ENCODE measurements at regions not wholly inside any gene's neighbourhood (a gene's known extent, or its start where the extent isn't known, plus 50 kb on each side); places are given as distances from the start of the nearest gene placed in this dataset.

- peak overlapping the region; percentile 20 for H3K4me3 Mint-ChIP-seq
- no peak for DNase-seq
- H3K36me3 Mint-ChIP-seq (ENCODE audit: low read depth) = no peaks in the 10 kb centered on the region
- no peak for TF ChIP-seq CTCF (IDR thresholded peaks at IDR 0.05)
- H3K27ac Mint-ChIP-seq = no peak overlapping the region
- no peaks in the 10 kb centered on the region for H3K9me3 Mint-ChIP-seq
- H3K4me1 Mint-ChIP-seq = peaks cover 18% of the 10 kb centered on the region
- peaks cover 38% of the 10 kb centered on the region for H3K27me3 Mint-ChIP-seq (ENCODE audit: low read depth, poor library complexity)
Measured at GRCh38 chr1:98055457-98055856, 134.6 kb upstream of the DPYD start.

DNA sequence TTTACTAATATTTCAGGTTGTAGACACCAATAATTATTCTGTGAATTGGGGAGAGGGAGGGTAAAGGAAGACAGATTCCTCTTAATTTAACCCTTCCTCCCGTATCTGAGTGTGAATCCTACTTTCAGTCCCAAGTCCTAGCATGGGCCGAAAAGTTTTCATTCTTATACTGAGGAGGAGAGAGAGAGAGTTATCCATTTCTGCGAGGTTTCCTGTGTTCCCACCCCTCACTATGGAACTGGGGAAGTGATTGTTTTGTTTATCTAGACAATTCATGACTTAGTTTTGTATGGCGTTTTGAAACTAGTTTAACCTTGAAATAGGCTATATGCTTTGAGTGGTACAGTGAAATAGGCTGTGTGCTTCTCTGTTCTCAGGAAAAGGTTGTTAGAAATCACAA, 134.0 kb upstream of the DPYD start:
- no peaks in the 10 kb centered on the region for H3K36me3 Mint-ChIP-seq (ENCODE audit: low read depth)
- H3K4me3 Mint-ChIP-seq = peak overlapping the region; percentile 84
- TF ChIP-seq CTCF (IDR thresholded peaks at IDR 0.05) = no peak
- no peak overlapping the region for H3K27ac Mint-ChIP-seq
- peaks cover 18% of the 10 kb centered on the region for H3K4me1 Mint-ChIP-seq
- no peaks in the 10 kb centered on the region for H3K9me3 Mint-ChIP-seq
- H3K27me3 Mint-ChIP-seq (ENCODE audit: low read depth, poor library complexity) = peaks cover 45% of the 10 kb centered on the region
- no peak for DNase-seq

DNA sequence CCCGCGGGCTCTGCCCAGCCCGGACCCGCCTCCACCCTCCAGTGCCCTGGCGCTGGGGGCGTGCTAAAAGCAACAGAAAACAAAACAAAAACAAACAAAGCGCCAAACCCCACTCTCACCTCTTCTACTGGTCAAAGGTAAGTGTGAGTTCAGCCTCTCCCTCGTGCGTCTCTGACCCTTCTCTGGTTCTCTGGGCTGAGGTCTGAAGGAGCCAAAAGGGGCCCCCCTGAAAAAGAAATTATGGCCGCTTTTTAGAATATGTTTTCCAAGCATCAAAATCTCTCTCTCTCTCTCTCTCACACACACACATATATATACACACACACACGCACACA, 133.5 kb upstream of the DPYD start:
- Mint-ChIP-seq H3K4me1 (peaks cover 22% of the 10 kb centered on the region), H3K4me3 (peak overlapping the region; percentile 84), H3K27me3 (ENCODE audit: low read depth, poor library complexity) (peaks cover 49% of the 10 kb centered on the region), H3K36me3 (ENCODE audit: low read depth) (no peaks in the 10 kb centered on the region), H3K9me3 (no peaks in the 10 kb centered on the region), H3K27ac (no peak overlapping the region)
- DNase-seq = no peak
- TF ChIP-seq CTCF (IDR thresholded peaks at IDR 0.05) = no peak

DNA sequence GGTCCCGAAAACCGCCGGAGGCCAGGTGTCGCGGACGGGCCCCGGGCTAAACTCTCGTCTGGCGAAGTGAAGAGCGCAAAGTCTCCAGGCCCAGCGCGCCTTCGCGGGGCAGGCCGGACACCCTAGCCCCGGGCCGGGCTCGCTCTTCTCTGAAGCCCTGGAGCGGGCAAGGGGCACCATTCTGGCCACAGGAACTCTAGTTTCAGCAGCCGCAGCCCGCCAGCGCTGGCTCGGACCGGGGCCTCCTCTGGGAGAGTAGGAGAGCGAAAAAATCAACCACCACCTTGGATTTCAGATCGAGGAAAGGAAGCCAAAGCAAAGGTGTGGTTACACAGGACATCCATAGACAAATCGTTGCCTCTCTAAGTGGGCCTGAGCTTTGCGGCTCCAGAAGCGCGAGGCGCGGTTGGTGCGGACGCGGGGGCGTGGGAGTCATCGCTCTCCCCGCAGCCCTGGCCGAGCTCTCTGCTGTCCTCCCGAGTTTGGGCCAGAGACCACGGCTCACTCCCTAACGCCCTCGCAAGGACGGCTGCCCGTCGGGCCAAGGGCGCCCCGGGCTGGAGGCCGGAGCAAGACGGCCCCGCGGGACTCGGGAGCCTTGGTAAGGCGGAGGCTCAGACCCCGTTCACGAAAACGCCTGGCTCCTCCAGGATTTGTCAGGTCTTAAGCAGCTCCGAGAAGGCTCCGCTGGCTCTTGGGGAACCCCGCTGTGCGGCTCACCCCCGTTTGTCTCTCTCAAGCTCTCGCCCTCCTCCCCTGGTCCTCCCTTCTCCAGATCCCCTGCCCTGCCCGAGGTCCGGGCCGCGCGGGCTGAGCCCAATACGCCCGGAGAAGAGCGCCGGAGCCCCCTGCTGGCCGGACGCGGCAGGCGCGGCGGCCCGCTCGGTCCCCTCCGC, 132.9 kb upstream of the DPYD start:
- Mint-ChIP-seq H3K9me3 (no peaks in the 10 kb centered on the region), H3K36me3 (ENCODE audit: low read depth) (no peaks in the 10 kb centered on the region), H3K27me3 (ENCODE audit: low read depth, poor library complexity) (peaks cover 56% of the 10 kb centered on the region), H3K4me1 (peaks cover 28% of the 10 kb centered on the region), H3K27ac (no peak overlapping the region), H3K4me3 (peak overlapping the region; percentile 84)
- peak; percentile 84 for DNase-seq
- peak; percentile 81 for TF ChIP-seq CTCF (IDR thresholded peaks at IDR 0.05)

DNA sequence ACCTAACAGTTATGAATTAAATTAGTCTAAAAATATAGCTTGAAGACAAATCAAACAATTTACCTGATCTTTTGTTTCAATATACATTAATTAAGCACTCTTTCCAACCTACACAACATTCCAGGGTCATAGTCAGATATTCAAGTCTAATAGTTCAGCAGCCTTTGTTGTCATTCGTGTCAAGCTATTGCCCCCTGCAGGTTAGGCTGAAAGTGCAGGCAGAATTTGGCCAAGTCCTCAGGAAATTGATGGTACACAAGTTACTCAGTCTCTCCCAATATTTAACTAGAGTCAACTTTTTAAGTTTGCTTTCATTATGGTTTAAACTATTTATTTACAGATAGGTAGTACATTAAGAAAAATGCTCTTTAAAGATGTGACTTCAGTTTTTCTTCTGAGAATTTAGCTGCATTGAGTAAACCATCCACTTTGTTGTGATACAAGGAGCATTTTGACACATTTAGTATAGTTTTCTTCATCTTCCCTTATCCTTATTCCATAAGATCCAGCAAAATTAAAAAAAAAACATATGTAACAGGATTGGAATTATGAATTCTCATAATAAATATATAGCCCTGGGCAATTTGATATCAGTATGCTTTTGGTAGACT, 130.3 kb upstream of the DPYD start:
- DNase-seq = peak; percentile 80
- Mint-ChIP-seq H3K27me3 (ENCODE audit: low read depth, poor library complexity) (peaks cover 81% of the 10 kb centered on the region), H3K36me3 (ENCODE audit: low read depth) (no peaks in the 10 kb centered on the region), H3K4me3 (no peak overlapping the region), H3K27ac (no peak overlapping the region), H3K4me1 (peaks cover 33% of the 10 kb centered on the region), H3K9me3 (no peaks in the 10 kb centered on the region)
- peak; percentile 91 for TF ChIP-seq CTCF (IDR thresholded peaks at IDR 0.05)
